A549 (cell line): ENCODE measurements at regions not wholly inside any gene's neighbourhood (a gene's known extent, or its start where the extent isn't known, plus 50 kb on each side); places are given as distances from the start of the nearest gene placed in this dataset.

Source experiments
- ATAC-seq, 2 experiments: fragments of 200-7000 bp in 1 of 2; fragments of >200 bp in 1 of 2; cut with Nextera tagmentation in 1 of 2; cut with Tn5 transposase in 1 of 2; 3 replicates each; pipeline versions ENCODE4 v1.8.0 to v1.9.1; 2018 to 2020; ENCODE audit warnings: mild to moderate bottlenecking in 1 of 2, moderate library complexity in 1 of 2
- CTCF ChIA-PET: fragments of 300-600 bp; sonication (Branson Sonifier 250); formaldehyde crosslinking; extraction: SDS; loops from one replicate; lab custom pipeline; 2021; ENCODE audit warnings: antibody characterized with exemption, inconsistent platforms; lab: Yijun Ruan, JAX
- POLR2A ChIA-PET: fragments of 350-600 bp; formaldehyde crosslinking; extraction: SDS; loops from one replicate; lab custom pipeline; 2021; ENCODE audit warnings: antibody characterized with exemption, inconsistent platforms; lab: Yijun Ruan, JAX
- DNase-seq, 2 experiments: peaks; one replicate each; pipeline versions ENCODE4 v3.0.0 to v3.0.0-alpha.2; 2011 to 2016; ENCODE audit warnings: low read depth in 1 of 2, low spot score in 1 of 2
- FAIRE-seq: peaks from 2 replicates; lab custom pipeline; 2011; peaks lifted over from hg19 to GRCh38; lab: Jason Lieb, UNC
- H3K27ac ChIP-seq, 2 experiments: fragments of >200 bp; sonication (Bioruptor Twin); formaldehyde crosslinking; 3 replicates each; pipeline ENCODE4 v1.5.1; 2016 to 2017
- H3K4me1 ChIP-seq: fragments of >200 bp; sonication (Bioruptor Twin); formaldehyde crosslinking; 3 replicates; pipeline ENCODE4 v1.6.1; 2016
- H3K4me2 ChIP-seq: fragments of >200 bp; sonication (Bioruptor Twin); formaldehyde crosslinking; 3 replicates; pipeline ENCODE4 v1.6.1; 2016
- H3K4me3 ChIP-seq: fragments of >200 bp; sonication (Bioruptor Twin); formaldehyde crosslinking; 3 replicates; pipeline ENCODE4 v1.5.1; 2016
- H3K9me3 ChIP-seq: fragments of >200 bp; sonication (Bioruptor Twin); formaldehyde crosslinking; 3 replicates; pipeline ENCODE4 v1.6.1; 2016
- ATOH8 ChIP-seq: fragments of 250-450 bp; sonication (Bioruptor Pico); IDR thresholded peaks from 2 replicates; pipeline ENCODE4 v1.5.0; 2020; ENCODE audit warnings: low read depth, mild to moderate bottlenecking, moderate library complexity
- CHD2 ChIP-seq: fragments of 150-350 bp; IDR thresholded peaks from 2 replicates; pipeline ENCODE4 v1.6.1; 2014; ENCODE audit warnings: low read length; ENCODE audit not compliant: partially characterized antibody
- CHD4 ChIP-seq: fragments of 200-600 bp; sonication (generic); IDR thresholded peaks from 2 replicates; pipeline ENCODE4 v1.6.1; 2016; ENCODE audit warnings: antibody characterized with exemption, mild to moderate bottlenecking, borderline replicate concordance
- EHF ChIP-seq: fragments of 250-450 bp; sonication (Bioruptor Pico); IDR thresholded peaks from 2 replicates; pipeline ENCODE4 v1.5.0; 2020; ENCODE audit warnings: mild to moderate bottlenecking
- EP300 ChIP-seq, 2 experiments: fragments of >200 bp; sonication (Bioruptor Twin); formaldehyde crosslinking; IDR thresholded peaks; 2 replicates in 1 of 2; 3 replicates in 1 of 2; pipeline ENCODE4 v1.6.1; 2016 to 2017
- FOSB ChIP-seq: fragments of 250-450 bp; sonication (Bioruptor Pico); IDR thresholded peaks from 2 replicates; pipeline ENCODE4 v1.5.0; 2020; ENCODE audit warnings: mild to moderate bottlenecking, moderate library complexity
- HOXB13 ChIP-seq: fragments of 250-450 bp; sonication (Bioruptor Pico); IDR thresholded peaks from 2 replicates; pipeline ENCODE4 v1.5.0; 2020; ENCODE audit warnings: low read depth, mild to moderate bottlenecking, moderate library complexity
- HOXB5 ChIP-seq: fragments of 250-450 bp; sonication (Bioruptor Pico); IDR thresholded peaks from 2 replicates; pipeline ENCODE4 v1.5.0; 2020; ENCODE audit warnings: mild to moderate bottlenecking, moderate library complexity
- JUN ChIP-seq, 2 experiments: fragments of >200 bp; sonication (Bioruptor Twin); formaldehyde crosslinking; IDR thresholded peaks; 2 replicates in 1 of 2; 3 replicates in 1 of 2; pipeline ENCODE4 v1.6.1; 2016 to 2017
- JUNB ChIP-seq: fragments of >200 bp; sonication (Bioruptor Twin); formaldehyde crosslinking; IDR thresholded peaks from 2 replicates; pipeline ENCODE4 v1.6.1; 2016
- NFE2L2 ChIP-seq: fragments of 150-350 bp; conservative IDR thresholded peaks from 2 replicates; pipeline ENCODE4 v1.6.1; 2014; ENCODE audit warnings: low read length
- NR3C1 ChIP-seq: fragments of >200 bp; sonication (Bioruptor Twin); formaldehyde crosslinking; IDR thresholded peaks from 3 replicates; pipeline ENCODE4 v1.6.1; 2017
- PBX3 ChIP-seq: IDR thresholded peaks from 2 replicates; pipeline ENCODE4 v1.6.1; 2012
- POLR2AphosphoS2 ChIP-seq: conservative IDR thresholded peaks from 2 replicates; pipeline ENCODE4 v1.6.1; 2012; ENCODE audit warnings: low read length, improper control_type of control experiment, inconsistent platforms
- RCOR1 ChIP-seq: fragments of 150-350 bp; IDR thresholded peaks from 2 replicates; pipeline ENCODE4 v1.6.1; 2014; ENCODE audit warnings: antibody characterized with exemption, low read length, low read depth
- RNF2 ChIP-seq: fragments of 200-600 bp; sonication (generic); IDR thresholded peaks from 2 replicates; pipeline ENCODE4 v1.6.1; 2016; ENCODE audit warnings: low read depth, mild to moderate bottlenecking, antibody characterized with exemption, moderate library complexity, borderline replicate concordance
- TFCP2L1 ChIP-seq: fragments of 250-450 bp; sonication (Bioruptor Pico); IDR thresholded peaks from 2 replicates; pipeline ENCODE4 v1.5.0; 2021; ENCODE audit warnings: mild to moderate bottlenecking
- ZC3H11A ChIP-seq: fragments of 450-650 bp; IDR thresholded peaks from 2 replicates; pipeline ENCODE4 v1.6.1; 2014; ENCODE audit warnings: antibody characterized with exemption, mild to moderate bottlenecking
- ZFP36 ChIP-seq: fragments of 450-650 bp; IDR thresholded peaks from 2 replicates; pipeline ENCODE4 v1.6.1; 2014; ENCODE audit warnings: borderline replicate concordance; ENCODE audit not compliant: partially characterized antibody
- ZSCAN20 ChIP-seq: fragments of 250-450 bp; sonication (Bioruptor Pico); IDR thresholded peaks from 2 replicates; pipeline ENCODE4 v1.8.0; 2022; ENCODE audit warnings: mild to moderate bottlenecking, moderate library complexity
- WGBS: methylation state at CpG from one replicate; pipeline ENCODE4 v1.1.6; 2017; ENCODE audit errors: missing lambda C conversion rate; 5-methylcytosine and 5-hydroxymethylcytosine counted together
- TF ChIP-seq, protein P1 (sequence below): fragments of 150-350 bp; IDR thresholded peaks from 2 replicates; pipeline ENCODE4 v1.6.1; 2014; ENCODE audit warnings: low read depth, mild to moderate bottlenecking, low read length
- TF ChIP-seq, protein P2 (sequence below): fragments of 250-450 bp; sonication (Bioruptor Pico); IDR thresholded peaks from 2 replicates; pipeline ENCODE4 v1.5.0; 2021; ENCODE audit warnings: mild to moderate bottlenecking, moderate library complexity, borderline replicate concordance
- TF ChIP-seq, protein P3 (sequence below): fragments of 450-650 bp; IDR thresholded peaks from 2 replicates; pipeline ENCODE4 v1.6.1; 2014; ENCODE audit warnings: antibody characterized with exemption

DNA sequence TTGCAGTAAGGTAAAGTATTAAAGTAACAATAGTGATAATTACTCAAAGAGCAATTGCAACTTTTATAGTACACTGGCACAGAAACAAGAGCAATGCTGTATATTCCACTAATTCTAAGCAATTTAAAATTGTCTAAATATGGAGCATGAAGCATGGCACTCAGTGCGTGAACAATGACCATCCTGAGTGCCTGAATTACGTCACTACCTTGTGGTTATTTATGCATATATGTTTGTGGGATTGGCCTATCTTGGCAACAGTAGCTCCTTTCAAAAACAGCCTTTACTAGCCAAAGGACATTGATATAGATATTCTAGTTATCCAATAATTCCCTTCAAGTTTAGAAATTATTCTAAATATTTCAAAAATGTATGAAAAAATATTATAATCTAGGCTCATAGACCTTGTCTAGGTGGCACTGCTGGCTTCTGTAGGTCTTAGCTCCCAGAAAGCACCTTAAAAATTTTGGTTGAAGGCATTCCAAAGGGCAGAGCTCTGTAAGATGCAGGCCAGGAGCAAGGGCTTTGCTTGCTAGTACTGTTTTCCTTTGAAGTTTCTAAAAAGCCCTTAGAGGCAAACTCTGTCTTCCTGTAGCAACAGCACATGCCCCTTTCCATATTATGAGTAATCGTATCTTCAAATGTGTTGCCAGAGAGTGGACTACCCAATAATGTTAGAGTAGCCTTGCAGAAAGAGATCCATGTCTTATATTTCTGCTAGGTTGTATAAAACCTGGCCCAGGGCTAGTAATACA lies 719.3 kb downstream of the NR2F1-AS1 start:
- ATAC-seq (no peak), FAIRE-seq (no peak), DNase-seq (no peak)
- no peak overlapping the region for H3K27ac ChIP-seq
- ChIA-PET CTCF (interaction anchor here (1.3 kb wide), 1 partner anchor 23 kb away, joined by 4 read pairs; no protein-coding TSS in a partner anchor), POLR2A (no interaction called here)
- TF ChIP-seq EHF, result no peak
- no peak for TF ChIP-seq ZC3H11A
- no peak for TF ChIP-seq JUN (IDR thresholded peaks at IDR 0.05)
- no peak for TF ChIP-seq ZSCAN20 (CRISPR knock-in tag)
- TF ChIP-seq, protein P1, sequence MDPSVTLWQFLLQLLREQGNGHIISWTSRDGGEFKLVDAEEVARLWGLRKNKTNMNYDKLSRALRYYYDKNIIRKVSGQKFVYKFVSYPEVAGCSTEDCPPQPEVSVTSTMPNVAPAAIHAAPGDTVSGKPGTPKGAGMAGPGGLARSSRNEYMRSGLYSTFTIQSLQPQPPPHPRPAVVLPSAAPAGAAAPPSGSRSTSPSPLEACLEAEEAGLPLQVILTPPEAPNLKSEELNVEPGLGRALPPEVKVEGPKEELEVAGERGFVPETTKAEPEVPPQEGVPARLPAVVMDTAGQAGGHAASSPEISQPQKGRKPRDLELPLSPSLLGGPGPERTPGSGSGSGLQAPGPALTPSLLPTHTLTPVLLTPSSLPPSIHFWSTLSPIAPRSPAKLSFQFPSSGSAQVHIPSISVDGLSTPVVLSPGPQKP, result no peak
- no peak for TF ChIP-seq RCOR1
- no peak for TF ChIP-seq HOXB5
- no peak for TF ChIP-seq CHD2
- TF ChIP-seq PBX3, result no peak
- TF ChIP-seq TFCP2L1, result no peak
- TF ChIP-seq HOXB13, result no peak
- TF ChIP-seq POLR2AphosphoS2, result no peak
- no peak for TF ChIP-seq CHD4
- no peak for TF ChIP-seq NR3C1
- H3K9me3 ChIP-seq, result no peaks in the 10 kb centered on the region
- no peak overlapping the region for H3K4me3 ChIP-seq
- 81% methylated on average over 3 of the region's 3 CpGs for WGBS
- no peak overlapping the region for H3K4me2 ChIP-seq
- no peaks in the 10 kb centered on the region for H3K4me1 ChIP-seq

DNA sequence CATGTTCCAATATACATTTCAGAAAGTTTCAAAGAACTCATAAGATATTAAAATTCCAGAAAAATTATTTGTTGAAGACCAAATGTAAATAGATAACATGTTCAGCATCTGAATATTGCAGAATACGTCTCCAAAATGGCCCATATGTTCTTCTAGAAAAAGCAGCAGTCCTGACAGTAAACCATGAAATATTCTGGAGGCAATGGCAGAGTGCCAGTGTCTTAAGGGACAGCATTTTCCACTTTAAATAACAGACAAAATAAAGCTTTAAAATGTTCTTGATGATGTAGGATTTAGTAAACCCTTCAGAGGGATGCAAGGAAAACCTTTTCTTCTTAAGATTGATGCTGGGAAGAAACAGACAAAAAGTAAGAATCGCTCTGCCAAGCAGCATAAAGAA lies 721.0 kb downstream of the NR2F1-AS1 start:
- TF ChIP-seq ZFP36 (no peak), FOSB (CRISPR knock-in tag) (no peak), EP300 (IDR thresholded peaks at IDR 0.05) (no peak), EHF (no peak), RNF2 (no peak), RCOR1 (no peak), ZC3H11A (no peak), CHD4 (no peak), TFCP2L1 (no peak), ATOH8 (no peak), CHD2 (no peak), PBX3 (no peak), NFE2L2 (no peak), JUNB (no peak)
- TF ChIP-seq, protein P2, sequence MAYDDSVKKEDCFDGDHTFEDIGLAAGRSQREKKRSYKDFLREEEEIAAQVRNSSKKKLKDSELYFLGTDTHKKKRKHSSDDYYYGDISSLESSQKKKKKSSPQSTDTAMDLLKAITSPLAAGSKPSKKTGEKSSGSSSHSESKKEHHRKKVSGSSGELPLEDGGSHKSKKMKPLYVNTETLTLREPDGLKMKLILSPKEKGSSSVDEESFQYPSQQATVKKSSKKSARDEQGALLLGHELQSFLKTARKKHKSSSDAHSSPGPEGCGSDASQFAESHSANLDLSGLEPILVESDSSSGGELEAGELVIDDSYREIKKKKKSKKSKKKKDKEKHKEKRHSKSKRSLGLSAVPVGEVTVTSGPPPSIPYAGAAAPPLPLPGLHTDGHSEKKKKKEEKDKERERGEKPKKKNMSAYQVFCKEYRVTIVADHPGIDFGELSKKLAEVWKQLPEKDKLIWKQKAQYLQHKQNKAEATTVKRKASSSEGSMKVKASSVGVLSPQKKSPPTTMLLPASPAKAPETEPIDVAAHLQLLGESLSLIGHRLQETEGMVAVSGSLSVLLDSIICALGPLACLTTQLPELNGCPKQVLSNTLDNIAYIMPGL, result no peak
- TF ChIP-seq, protein P3, sequence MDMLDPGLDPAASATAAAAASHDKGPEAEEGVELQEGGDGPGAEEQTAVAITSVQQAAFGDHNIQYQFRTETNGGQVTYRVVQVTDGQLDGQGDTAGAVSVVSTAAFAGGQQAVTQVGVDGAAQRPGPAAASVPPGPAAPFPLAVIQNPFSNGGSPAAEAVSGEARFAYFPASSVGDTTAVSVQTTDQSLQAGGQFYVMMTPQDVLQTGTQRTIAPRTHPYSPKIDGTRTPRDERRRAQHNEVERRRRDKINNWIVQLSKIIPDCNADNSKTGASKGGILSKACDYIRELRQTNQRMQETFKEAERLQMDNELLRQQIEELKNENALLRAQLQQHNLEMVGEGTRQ, result no peak
- ChIA-PET POLR2A (no interaction called here), CTCF (no interaction called here)
- Histone ChIP-seq H3K27ac (no peak overlapping the region), H3K4me1 (no peaks in the 10 kb centered on the region), H3K4me2 (no peak overlapping the region), H3K4me3 (no peak overlapping the region), H3K9me3 (no peaks in the 10 kb centered on the region)
- ATAC-seq (no peak), DNase-seq (no peak), FAIRE-seq (no peak)
- WGBS, result 91% methylated on average over 2 of the region's 2 CpGs
